Mesenchymal stem cell (in vitro differentiated cells and primary cell): ENCODE measurements at regions not wholly inside any gene's neighbourhood (a gene's known extent, or its start where the extent isn't known, plus 50 kb on each side); places are given as distances from the start of the nearest gene placed in this dataset.
A peak's percentile ranks its signal among the peaks of the same experiment; 100 is the strongest.

Experiments used
- DNase-seq: peaks from one replicate; pipeline ENCODE4 v3.0.0-alpha.2; 2013
- H2AFZ ChIP-seq: one replicate; pipeline ENCODE4 v1.6.1; 2013; ENCODE audit warnings: low read depth, mild to moderate bottlenecking, control low read depth, inconsistent platforms, low read length, moderate library complexity
- H2AK5ac ChIP-seq: 2 replicates; pipeline ENCODE4 v1.6.1; 2013; ENCODE audit warnings: low read length, moderate library complexity, mild to moderate bottlenecking, inconsistent platforms; ENCODE audit not compliant: severe bottlenecking
- H2BK120ac ChIP-seq: one replicate; pipeline ENCODE4 v1.6.1; 2013; ENCODE audit warnings: low read depth, mild to moderate bottlenecking, inconsistent platforms, low read length, moderate library complexity
- H2BK12ac ChIP-seq, 2 experiments: one replicate each; pipeline ENCODE4 v1.6.1; 2013; ENCODE audit warnings: inconsistent platforms in 2 of 2, low read length in 2 of 2, mild to moderate bottlenecking in 2 of 2, moderate library complexity in 2 of 2, control low read depth in 1 of 2
- H2BK15ac ChIP-seq: one replicate; pipeline ENCODE4 v1.6.1; 2013; ENCODE audit warnings: mild to moderate bottlenecking, low read depth, inconsistent platforms; ENCODE audit not compliant: poor library complexity, severe bottlenecking
- H2BK5ac ChIP-seq: 2 replicates; pipeline ENCODE4 v1.6.1; 2013; ENCODE audit warnings: low read depth, mild to moderate bottlenecking, low read length, control low read depth, inconsistent platforms; ENCODE audit not compliant: poor library complexity, severe bottlenecking
- H3K14ac ChIP-seq, 2 experiments: one replicate each; pipeline ENCODE4 v1.6.1; 2013; ENCODE audit warnings: inconsistent platforms in 2 of 2, low read length in 2 of 2, control low read depth in 1 of 2, mild to moderate bottlenecking in 1 of 2, moderate library complexity in 1 of 2
- H3K18ac ChIP-seq, 2 experiments: one replicate each; pipeline ENCODE4 v1.6.1; 2013; ENCODE audit warnings: inconsistent platforms in 2 of 2, low read length in 2 of 2, control low read depth in 1 of 2, low read depth in 1 of 2, mild to moderate bottlenecking in 1 of 2
- H3K23ac ChIP-seq, 2 experiments: one replicate each; pipeline ENCODE4 v1.6.1; 2013; ENCODE audit warnings: inconsistent platforms in 2 of 2, low read length in 2 of 2, mild to moderate bottlenecking in 2 of 2, moderate library complexity in 2 of 2, control low read depth in 1 of 2
- H3K27ac ChIP-seq: 2 replicates; pipeline ENCODE4 v1.5.1; 2013; ENCODE audit warnings: mild to moderate bottlenecking, moderate library complexity, low read length, control low read depth, inconsistent platforms; ENCODE audit not compliant: poor library complexity, severe bottlenecking
- H3K27me3 ChIP-seq, 2 experiments: 2 replicates each; pipeline versions ENCODE4 v1.6.1 to v1.7.0; 2013; ENCODE audit warnings: low read length in 2 of 2, mild to moderate bottlenecking in 2 of 2, moderate library complexity in 2 of 2, control low read depth in 1 of 2, inconsistent platforms in 1 of 2; ENCODE audit not compliant: control insufficient read depth in 1 of 2, insufficient read depth in 1 of 2
- H3K36me3 ChIP-seq, 2 experiments: 2 replicates each; pipeline versions ENCODE4 v1.6.1 to v1.7.0; 2013; ENCODE audit warnings: low read length in 2 of 2, control low read depth in 1 of 2, inconsistent platforms in 1 of 2, low read depth in 1 of 2, mild to moderate bottlenecking in 1 of 2; ENCODE audit not compliant: insufficient read depth in 2 of 2, control insufficient read depth in 1 of 2
- H3K4ac ChIP-seq, 2 experiments: one replicate each; pipeline ENCODE4 v1.6.1; 2013; ENCODE audit warnings: inconsistent platforms in 2 of 2, low read length in 2 of 2, mild to moderate bottlenecking in 2 of 2, moderate library complexity in 2 of 2, control low read depth in 1 of 2, low read depth in 1 of 2
- H3K4me1 ChIP-seq: 2 replicates; pipeline ENCODE4 v1.6.1; 2013; ENCODE audit warnings: low read depth, low read length, control low read depth; ENCODE audit not compliant: control insufficient read depth, insufficient read depth
- H3K4me2 ChIP-seq: 2 replicates; pipeline ENCODE4 v1.6.1; 2013; ENCODE audit warnings: low read length, mild to moderate bottlenecking, inconsistent platforms; ENCODE audit not compliant: poor library complexity, severe bottlenecking
- H3K4me3 ChIP-seq, 2 experiments: 2 replicates each; pipeline versions ENCODE4 v1.5.1 to v1.7.0; 2013; ENCODE audit warnings: low read length in 2 of 2, mild to moderate bottlenecking in 2 of 2, control low read depth in 1 of 2, low read depth in 1 of 2; ENCODE audit not compliant: insufficient read depth in 1 of 2
- H3K79me1 ChIP-seq: replicated peaks from 2 replicates; pipeline ENCODE4 v1.6.1; 2013; ENCODE audit warnings: mild to moderate bottlenecking, control low read depth, low read length, inconsistent platforms; ENCODE audit not compliant: poor library complexity, severe bottlenecking
- H3K9ac ChIP-seq: 2 replicates; pipeline ENCODE4 v1.7.0; 2013; ENCODE audit warnings: mild to moderate bottlenecking, low read length, moderate library complexity
- H3K9me3 ChIP-seq: 2 replicates; pipeline ENCODE4 v1.7.0; 2013; ENCODE audit warnings: mild to moderate bottlenecking, low read length; ENCODE audit not compliant: control insufficient read depth
- H4K8ac ChIP-seq: one replicate; pipeline ENCODE4 v1.6.1; 2013; ENCODE audit warnings: inconsistent platforms, mild to moderate bottlenecking, low read length, moderate library complexity
- H4K91ac ChIP-seq: one replicate; pipeline ENCODE4 v1.6.1; 2013; ENCODE audit warnings: mild to moderate bottlenecking, low read length, inconsistent platforms
- WGBS: methylation state at CpG from one replicate; pipeline ENCODE4 v1.1.7; 2013; ENCODE audit warnings: mixed read lengths; 5-methylcytosine and 5-hydroxymethylcytosine counted together

DNA sequence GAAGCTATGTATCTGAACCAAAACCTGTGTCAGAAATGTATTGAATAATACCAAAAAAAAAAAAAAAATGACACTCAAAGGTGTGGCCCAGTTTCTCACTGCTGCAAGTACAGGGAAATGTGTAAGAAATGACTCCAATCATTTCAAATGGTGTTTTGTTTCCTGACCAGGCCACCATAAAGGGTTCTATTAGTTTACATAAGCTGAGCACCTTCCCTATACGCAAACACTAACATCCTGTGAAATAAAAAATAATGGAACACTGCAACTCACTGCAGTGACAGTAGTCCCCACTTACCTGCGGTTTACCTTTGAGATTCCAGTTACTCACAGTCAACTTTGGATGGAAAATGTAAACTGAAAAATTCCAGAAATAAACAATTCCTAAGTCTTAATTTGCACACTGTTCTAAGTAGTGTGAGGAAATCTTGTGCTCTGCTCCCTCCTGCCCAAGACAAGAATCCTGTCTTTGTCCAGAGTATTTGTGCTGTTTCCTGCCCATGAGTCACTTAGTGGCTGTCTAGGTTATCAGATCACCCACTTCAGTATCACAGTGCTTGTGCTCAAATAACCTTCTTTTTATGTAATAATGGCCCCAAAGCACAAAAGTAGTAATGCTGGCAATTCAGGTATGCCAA, 265.3 kb downstream of the RCHY1 start:
- peak; percentile 67 for DNase-seq
- H3K14ac ChIP-seq = no peak overlapping the region
- no peaks in the 10 kb centered on the region for H3K9me3 ChIP-seq
- no peak overlapping the region for H3K18ac ChIP-seq
- H2BK12ac ChIP-seq = no peak overlapping the region
- H3K4me3 ChIP-seq = no peak overlapping the region
- H2AK5ac ChIP-seq = no peak overlapping the region
- no peak overlapping the region for H4K91ac ChIP-seq
- no peak overlapping the region for H2BK15ac ChIP-seq
- no peaks in the 10 kb centered on the region for H3K79me1 ChIP-seq
- 14% methylated on average over 2 of the region's 2 CpGs for WGBS
- H3K4me2 ChIP-seq = no peak overlapping the region
- peak overlapping the region; percentile 34 for H2BK120ac ChIP-seq
- H2BK5ac ChIP-seq = no peak overlapping the region
- no peak overlapping the region for H4K8ac ChIP-seq
- H3K23ac ChIP-seq = no peak overlapping the region
- H3K4me1 ChIP-seq = no peaks in the 10 kb centered on the region
- H3K36me3 ChIP-seq = no peaks in the 10 kb centered on the region
- no peak overlapping the region for H3K27ac ChIP-seq
- no peak overlapping the region for H3K9ac ChIP-seq
- no peak overlapping the region for H2AFZ ChIP-seq
- no peaks in the 10 kb centered on the region for H3K27me3 ChIP-seq
- no peak overlapping the region for H3K4ac ChIP-seq

DNA sequence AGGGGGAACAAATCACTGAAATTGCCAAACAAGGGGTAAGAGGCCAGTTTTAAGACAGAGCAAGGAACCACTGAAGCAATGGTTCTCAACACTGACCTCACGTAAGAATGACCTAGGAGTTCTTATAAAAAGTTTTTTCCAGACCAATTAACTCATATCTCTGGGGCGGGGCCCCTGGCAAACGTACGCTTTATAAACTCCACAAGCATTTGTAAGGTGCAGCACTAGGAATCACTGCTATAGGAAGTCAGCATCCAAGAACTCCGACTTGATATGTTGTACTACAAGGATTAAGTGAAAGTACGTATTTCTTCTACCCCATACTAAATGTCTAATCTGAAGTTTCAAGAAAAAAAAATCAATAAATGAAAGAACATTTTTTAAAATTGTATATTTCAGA, 269.9 kb downstream of the RCHY1 start:
- Histone ChIP-seq H3K27ac (no peak overlapping the region), H4K91ac (no peak overlapping the region), H3K9ac (no peak overlapping the region), H2AK5ac (no peak overlapping the region), H4K8ac (no peak overlapping the region), H3K27me3 (no peaks in the 10 kb centered on the region), H3K4me3 (no peak overlapping the region), H3K9me3 (peaks cover under 1% of the 10 kb centered on the region), H3K14ac (no peak overlapping the region), H3K18ac (no peak overlapping the region), H3K36me3 (no peaks in the 10 kb centered on the region), H3K4me1 (no peaks in the 10 kb centered on the region), H3K4me2 (no peak overlapping the region), H2BK15ac (no peak overlapping the region), H2BK5ac (no peak overlapping the region), H3K4ac (no peak overlapping the region), H3K23ac (no peak overlapping the region), H2BK12ac (no peak overlapping the region), H2AFZ (no peak overlapping the region), H2BK120ac (no peak overlapping the region), H3K79me1 (no peaks in the 10 kb centered on the region)
- no peak for DNase-seq
- WGBS = 95% methylated on average over 4 of the region's 6 CpGs

DNA sequence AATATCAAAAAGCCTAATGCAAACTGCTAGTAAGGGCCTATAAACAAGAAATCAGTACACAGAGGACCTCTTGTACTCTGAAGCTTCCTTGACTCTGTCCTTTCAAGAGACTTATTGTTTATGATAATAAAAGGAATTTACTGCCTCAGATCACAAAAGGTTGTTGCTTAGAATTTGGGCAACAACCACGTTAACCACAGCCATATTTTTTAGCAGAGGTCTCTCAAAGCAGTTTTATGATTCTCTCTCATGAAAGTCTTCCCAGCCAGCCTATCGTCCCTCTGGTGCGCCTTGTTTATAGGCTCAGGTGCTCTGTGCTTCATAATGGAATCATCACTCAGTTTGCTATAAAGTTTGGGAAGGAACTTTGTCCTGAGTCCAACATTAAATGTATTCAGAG, 270.6 kb downstream of the RCHY1 start:
- Histone ChIP-seq H2BK15ac (no peak overlapping the region), H3K9me3 (peaks cover 6% of the 10 kb centered on the region), H3K79me1 (no peaks in the 10 kb centered on the region), H2BK5ac (no peak overlapping the region), H2BK120ac (no peak overlapping the region), H3K36me3 (no peaks in the 10 kb centered on the region), H3K27me3 (no peaks in the 10 kb centered on the region), H4K91ac (no peak overlapping the region), H3K23ac (no peak overlapping the region), H4K8ac (no peak overlapping the region), H3K4ac (no peak overlapping the region), H3K14ac (no peak overlapping the region), H3K4me3 (no peak overlapping the region), H2AFZ (no peak overlapping the region), H2AK5ac (no peak overlapping the region), H3K27ac (no peak overlapping the region), H3K9ac (no peak overlapping the region), H3K18ac (no peak overlapping the region), H3K4me2 (no peak overlapping the region), H2BK12ac (no peak overlapping the region), H3K4me1 (no peaks in the 10 kb centered on the region)
- peak; percentile 12 for DNase-seq
- 29% methylated on average over 3 of the region's 3 CpGs for WGBS

DNA sequence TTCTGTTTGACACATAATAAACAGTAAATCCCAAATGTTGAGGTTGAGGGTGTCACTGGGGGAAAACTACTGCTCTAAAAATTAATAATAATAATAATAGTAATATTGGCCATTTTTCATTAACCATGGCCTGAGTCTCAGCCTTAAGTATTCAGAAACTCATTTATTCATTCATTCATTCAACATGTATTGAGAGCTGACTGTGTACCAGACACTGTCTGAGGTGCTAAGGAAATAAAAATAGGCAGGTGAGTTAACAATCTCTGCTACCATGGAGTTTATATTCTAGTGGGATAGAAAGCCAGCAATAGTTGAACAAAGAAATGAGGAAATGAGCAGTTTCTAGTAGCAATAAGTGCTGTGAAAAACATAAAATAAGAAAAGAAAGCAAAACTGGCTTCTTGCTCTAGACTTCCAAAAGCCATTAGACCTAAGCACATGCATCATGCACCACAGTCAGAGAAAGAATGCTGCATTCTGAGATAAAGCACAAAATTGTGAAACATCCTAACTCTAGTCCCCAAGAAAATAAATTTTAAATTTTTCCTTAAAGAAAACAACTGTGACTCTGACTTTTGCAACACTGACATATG, 278.7 kb downstream of the RCHY1 start:
- H3K23ac ChIP-seq = no peak overlapping the region
- H3K4me2 ChIP-seq = no peak overlapping the region
- peaks cover 6% of the 10 kb centered on the region for H3K9me3 ChIP-seq
- H3K4me3 ChIP-seq = no peak overlapping the region
- H2BK120ac ChIP-seq = no peak overlapping the region
- H2AK5ac ChIP-seq = no peak overlapping the region
- H4K8ac ChIP-seq = no peak overlapping the region
- H2BK12ac ChIP-seq = no peak overlapping the region
- H2BK15ac ChIP-seq = no peak overlapping the region
- no peak overlapping the region for H2BK5ac ChIP-seq
- no peak overlapping the region for H3K4ac ChIP-seq
- no peak overlapping the region for H3K9ac ChIP-seq
- H3K18ac ChIP-seq = no peak overlapping the region
- H3K14ac ChIP-seq = no peak overlapping the region
- no peaks in the 10 kb centered on the region for H3K79me1 ChIP-seq
- peaks cover 0 to 3% of the 10 kb centered on the region in 2 experiments for H3K27me3 ChIP-seq
- H3K4me1 ChIP-seq = no peaks in the 10 kb centered on the region
- DNase-seq = peak; percentile 42
- H4K91ac ChIP-seq = no peak overlapping the region
- no peak overlapping the region for H2AFZ ChIP-seq
- H3K36me3 ChIP-seq = no peaks in the 10 kb centered on the region
- no peak overlapping the region for H3K27ac ChIP-seq
